SK-N-SH (cell line): ENCODE measurements at regions not wholly inside any gene's neighbourhood (a gene's known extent, or its start where the extent isn't known, plus 50 kb on each side); places are given as distances from the start of the nearest gene placed in this dataset.

ENCODE experiments used
- CTCF ChIP-seq: fragments of 200-600 bp; sonication (generic); IDR thresholded peaks from 2 replicates; pipeline ENCODE4 v1.6.1; 2017; ENCODE audit warnings: antibody characterized with exemption, mild to moderate bottlenecking, moderate library complexity
- EP300 ChIP-seq, 2 experiments: IDR thresholded peaks; 2 replicates each; pipeline versions ENCODE4 v1.4.0 to v1.6.1; 2012; ENCODE audit warnings: borderline replicate concordance in 1 of 2, low read depth in 1 of 2, low read length in 1 of 2
- FOXM1 ChIP-seq: IDR thresholded peaks from 2 replicates; pipeline ENCODE4 v1.4.0; 2012; ENCODE audit warnings: low read depth, mild to moderate bottlenecking
- SIN3A ChIP-seq: IDR thresholded peaks from 2 replicates; pipeline ENCODE4 v1.6.1; 2012; ENCODE audit warnings: low read depth, mild to moderate bottlenecking, low read length, moderate library complexity, borderline replicate concordance

GRCh38 chr2:12168354-12168753 lies 421.9 kb downstream of the LPIN1 start:
- TF ChIP-seq CTCF (no peak), EP300 (IDR thresholded peaks at IDR 0.05; ENCODE audit: borderline replicate concordance in 1 of 2, low read depth in 1 of 2, low read length in 1 of 2) (no peak), SIN3A (no peak), FOXM1 (no peak)
